ENCODE measurements at regions not wholly inside any gene's neighbourhood (a gene's known extent, or its start where the extent isn't known, plus 50 kb on each side); places are given as distances from the start of the nearest gene placed in this dataset.

GRCh38 chr7:91710881-91711280, 169.6 kb downstream of the MTERF1 start:
- no peak for TF ChIP-seq CTCF (IDR thresholded peaks at IDR 0.05; ENCODE audit: insufficient read depth, low read length, poor library complexity, severe bottlenecking)
- TF ChIP-seq EZH2phosphoT487 (conservative IDR thresholded peaks at IDR 0.05; ENCODE audit: low read length), result no peak

Measured in SU-DHL-6 (cell line).